ENCODE measurements at regions not wholly inside any gene's neighbourhood (a gene's known extent, or its start where the extent isn't known, plus 50 kb on each side); places are given as distances from the start of the nearest gene placed in this dataset.
"Not testable (repeated sequence)": the region's sequence is repeated elsewhere in the genome, so short reads cannot be mapped to it uniquely, and the experiment has no call there.

DNA sequence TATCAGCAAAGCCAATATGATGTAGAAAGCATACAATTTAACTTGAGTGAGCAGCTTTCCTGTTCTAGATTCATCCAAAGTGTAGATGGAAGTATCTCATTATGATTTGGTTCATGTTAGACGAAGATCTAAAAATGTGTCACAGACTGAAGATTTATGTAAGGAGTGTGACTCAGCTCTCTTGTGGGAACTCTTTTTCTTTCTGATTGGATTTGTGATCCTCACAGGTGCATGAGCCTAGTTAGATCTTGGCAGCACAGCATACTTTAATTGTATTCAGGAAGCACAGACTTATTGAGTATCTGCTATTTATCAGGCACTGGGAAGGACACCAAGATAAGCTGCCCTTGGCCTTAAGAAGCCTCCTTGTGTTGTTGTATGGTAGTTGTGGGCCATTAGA is 147.1 kb downstream of the C11orf91 start:
- DNase-seq, result no peak

DNA sequence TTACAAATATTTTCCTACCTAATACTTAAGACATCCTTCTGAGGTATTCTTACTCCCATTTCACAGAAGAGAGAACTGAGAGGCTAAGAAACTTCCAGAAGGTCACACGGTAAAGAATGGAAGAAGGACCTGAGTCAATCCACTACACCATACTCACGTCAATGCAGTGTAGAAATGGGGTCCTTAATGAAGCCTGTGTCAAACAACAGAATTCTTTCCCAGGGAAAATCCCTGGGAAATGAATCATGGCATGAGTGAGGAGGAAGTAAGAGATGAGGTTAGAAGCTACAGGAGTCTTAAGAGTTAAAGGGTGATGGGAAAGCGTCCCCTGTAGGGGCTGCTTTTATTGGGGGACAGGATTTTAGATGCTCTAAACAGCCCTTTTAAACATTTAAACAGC is 147.9 kb downstream of the C11orf91 start:
- DNase-seq, result no peak

DNA sequence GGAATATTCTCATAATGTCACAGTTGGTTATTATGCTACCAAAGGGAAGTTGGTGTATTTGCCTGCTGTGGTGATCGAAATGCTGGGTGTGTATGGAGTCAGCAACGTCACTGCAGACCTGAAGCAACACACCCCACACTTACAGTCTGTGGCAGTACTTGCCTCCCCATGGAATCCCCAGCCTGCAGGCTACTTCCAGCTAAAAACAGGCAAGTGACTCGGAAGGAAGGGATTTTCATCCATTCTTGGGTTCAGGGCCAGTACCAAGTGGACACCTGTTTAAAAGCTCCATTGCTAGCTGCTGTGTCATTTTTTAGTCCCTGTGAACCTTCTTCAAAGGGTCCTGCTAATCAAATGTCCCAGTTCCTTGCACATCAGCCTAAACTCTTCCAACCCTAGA is 149.6 kb downstream of the C11orf91 start:
- no peak for DNase-seq

DNA sequence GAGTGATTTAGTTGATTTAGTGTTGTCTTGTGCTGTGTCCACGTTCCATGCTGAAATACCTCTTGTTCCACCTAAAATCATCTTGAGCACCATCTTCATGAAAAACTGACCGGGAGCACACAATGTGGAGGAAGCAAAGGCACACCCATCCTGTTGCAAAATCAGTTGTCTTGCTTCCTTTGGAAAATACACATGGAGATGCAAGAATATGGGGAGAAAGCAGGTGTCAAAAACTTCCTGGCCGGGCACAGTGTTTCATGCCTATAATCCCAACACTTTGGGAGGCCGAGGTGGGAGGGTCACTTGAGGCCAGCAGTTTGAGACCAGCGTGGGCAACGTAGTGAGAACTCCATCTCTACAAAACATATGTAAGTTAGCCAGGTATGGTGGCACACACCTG is 151.1 kb downstream of the C11orf91 start:
- DNase-seq, result no peak

DNA sequence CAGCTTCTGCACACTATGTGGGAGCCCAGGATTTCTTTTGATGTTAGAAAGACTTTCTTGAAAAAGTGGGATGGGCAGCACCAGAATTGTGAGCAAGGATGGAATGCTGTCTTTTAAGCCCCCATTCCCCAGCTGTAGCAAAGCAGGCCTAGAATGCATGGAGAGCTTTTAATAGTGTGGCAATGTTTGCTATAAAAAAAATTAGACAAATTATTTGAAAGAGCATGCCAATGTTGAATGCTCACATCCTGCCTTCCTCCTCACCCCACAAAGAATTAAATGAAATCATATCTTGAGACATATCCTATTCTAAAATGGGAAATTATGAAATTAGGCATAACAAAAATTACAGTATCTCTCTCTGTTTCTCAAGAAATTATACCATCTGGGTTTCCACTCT is 154.7 kb downstream of the C11orf91 start:
- no peak for DNase-seq

DNA sequence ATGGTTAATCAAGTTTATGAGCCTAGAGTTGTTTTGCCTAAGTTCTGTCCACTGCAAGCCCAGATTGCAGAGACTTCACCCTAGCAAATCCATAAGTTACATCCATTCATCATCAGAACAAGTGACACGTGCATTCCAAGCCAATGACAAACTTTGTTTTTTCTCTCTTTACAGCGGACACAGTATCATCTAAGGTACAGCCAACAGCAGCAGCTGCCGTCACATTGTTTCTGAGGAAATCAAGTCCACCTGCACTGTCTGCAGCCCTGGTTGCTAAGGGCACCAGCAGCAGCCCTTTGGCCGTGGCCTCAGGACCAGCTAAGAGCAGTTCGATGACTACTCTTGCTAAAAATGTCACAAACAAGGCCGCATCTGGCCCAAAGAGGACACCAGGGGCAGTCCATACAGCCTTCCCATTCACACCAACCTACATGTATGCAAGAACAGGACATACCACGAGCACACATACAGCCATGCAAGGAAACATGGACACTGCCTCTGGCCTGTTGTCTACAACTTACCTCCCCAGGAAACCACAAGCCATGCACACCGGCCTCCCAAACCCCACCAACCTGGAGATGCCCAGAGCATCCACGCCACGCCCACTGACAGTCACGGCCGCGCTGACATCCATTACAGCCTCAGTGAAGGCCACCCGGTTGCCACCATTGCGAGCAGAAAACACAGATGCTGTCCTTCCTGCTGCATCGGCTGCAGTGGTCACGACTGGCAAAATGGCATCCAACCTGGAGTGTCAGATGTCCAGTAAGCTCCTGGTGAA is 155.8 kb downstream of the C11orf91 start:
- DNase-seq, result no peak

DNA sequence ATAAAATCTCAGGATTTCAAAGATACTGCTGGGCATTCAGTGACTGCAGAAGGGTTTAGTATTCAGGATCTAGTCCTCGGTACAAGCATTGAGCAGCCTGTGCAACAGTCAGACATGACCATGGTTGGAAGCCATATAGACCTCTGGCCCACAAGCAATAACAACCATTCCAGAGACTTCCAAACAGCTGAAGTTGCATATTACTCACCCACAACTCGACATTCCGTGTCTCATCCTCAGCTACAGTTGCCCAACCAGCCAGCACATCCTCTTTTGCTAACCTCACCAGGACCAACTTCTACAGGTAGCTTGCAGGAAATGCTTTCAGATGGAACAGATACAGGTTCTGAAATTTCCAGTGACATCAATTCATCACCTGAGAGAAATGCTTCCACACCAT is 156.8 kb downstream of the C11orf91 start:
- DNase-seq, result no peak

DNA sequence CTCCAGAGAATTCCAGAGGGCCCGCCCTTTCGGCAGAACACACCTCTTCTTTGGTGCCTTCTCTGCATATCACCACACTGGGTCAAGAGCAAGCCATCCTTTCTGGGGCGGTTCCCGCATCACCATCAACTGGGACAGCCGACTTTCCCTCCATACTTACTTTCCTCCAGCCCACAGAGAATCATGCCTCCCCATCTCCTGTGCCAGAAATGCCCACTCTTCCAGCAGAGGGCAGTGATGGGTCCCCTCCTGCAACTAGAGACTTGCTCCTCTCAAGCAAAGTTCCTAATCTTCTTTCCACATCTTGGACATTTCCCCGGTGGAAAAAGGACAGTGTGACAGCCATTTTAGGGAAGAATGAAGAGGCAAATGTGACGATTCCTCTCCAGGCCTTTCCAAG is 157.7 kb downstream of the C11orf91 start:
- DNase-seq, result no peak

DNA sequence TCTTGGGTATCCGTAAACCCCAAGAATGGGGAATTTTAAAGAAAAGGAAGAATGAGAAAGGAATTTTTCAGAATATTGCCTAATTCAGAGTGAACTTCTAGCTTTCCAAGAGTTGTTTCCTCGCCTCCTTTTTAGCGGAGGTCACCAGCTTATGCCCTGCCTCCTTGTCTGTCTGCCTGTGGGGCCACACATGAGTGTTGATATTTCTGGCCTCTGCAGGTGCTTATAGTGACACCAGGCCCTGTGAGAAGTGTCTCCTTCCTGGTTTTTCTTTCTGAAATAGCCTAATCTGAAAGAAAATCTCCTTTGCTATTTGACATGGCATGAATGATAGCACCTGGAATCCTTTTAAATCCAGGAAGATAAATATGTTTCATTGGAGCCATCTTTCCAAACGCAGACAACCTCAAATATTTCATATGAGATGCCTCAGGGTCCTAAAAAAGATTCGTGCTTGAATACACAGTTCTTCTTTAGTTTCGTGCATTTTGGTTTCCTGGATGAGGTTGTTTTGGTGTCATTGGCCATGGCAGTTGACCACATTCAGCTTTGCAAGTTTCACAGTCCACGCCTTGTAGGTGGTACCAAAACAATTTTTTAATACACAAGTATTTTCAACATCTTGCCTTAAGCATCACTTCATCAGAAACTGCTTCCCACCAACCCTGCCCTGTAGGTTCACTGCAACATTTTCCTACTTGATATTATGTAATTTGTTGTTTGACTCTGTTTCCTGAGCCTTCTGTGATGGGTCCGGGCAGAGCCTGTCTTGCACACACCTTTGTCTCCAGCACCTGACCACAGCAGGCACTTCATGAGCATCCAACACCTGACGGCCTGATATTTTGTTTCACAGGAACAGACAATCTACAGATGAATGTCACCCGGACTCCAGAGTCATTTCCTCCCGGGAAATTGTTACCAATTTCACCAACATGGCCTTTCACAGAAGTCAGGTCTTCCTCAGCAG is 159.4 kb downstream of the C11orf91 start:
- no peak for DNase-seq

DNA sequence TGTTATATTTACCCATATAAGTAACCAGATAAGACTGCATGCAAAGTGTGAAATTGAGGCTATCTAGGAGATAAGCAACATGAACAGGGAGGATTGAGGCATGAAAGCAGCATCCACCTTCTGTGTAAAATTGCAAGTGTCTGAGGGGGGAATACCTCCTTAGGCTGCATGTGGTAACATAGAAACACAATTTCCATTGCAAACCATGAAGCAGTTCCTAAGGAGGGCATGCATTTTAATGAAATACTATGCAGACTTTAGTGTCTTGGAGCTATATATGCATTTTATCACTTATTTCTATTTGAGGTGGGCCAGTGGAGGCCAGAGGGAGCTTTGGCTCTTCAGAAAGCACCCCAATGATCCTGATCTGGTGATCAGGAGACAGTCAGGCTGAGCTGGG is 160.2 kb downstream of the C11orf91 start:
- no peak for DNase-seq

DNA sequence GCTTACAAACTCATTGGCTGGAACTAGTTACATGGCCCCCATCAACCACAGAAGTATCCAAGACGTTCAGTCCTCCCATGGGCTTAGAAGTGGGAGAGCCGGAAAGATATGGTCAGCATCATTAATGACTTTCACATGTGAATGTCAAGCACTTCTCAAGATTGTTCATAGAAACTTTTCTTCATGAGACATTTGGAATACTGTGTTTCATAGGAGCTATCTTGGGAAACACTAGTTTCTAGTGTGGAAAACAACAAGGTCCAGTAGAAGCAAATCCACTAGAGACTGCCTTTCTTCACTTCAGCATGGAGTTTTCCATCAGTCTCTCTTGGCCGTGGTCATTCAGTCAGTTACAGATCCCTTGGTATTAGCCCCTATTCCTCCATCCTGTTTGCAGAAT is 160.9 kb downstream of the C11orf91 start:
- no peak for DNase-seq

DNA sequence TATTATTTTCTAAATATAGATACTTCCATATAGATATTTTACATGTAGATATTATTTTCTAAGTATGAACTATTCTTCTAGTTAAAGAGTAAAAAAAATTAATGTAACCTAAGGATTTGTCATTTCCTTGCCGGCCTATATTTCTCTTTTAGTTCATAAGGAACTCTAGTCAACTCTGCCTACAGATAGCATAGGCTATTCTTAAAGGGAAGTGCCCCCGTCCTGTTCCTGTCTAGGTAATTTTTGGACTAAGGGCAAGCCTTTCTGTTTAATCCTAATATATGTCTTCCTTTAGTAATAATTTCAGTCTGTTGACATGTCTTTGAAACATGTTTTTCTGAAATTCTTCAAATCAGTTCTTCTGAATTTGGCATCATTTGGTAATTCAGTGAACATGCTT is 161.9 kb downstream of the C11orf91 start:
- DNase-seq, result no peak

DNA sequence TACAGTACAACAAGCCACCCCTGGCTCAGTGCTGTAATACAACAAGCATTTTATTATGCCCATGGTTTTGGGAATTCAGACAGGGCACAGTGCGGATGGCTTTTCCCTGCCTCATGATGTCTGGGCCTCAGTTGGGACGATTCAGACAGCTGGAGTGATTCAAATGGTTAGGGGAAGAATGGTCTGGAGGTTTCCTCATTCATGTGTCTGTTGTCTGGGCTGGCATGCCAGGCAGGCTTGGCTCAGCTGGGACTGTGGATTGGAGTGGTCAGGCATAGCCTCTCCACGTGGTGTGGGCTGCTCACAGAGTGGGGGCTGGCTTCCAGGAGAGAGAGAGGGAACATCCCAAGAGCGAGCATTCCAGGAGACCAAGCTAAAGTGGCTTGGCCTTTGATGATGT is 164.4 kb downstream of the C11orf91 start:
- DNase-seq, result no peak

DNA sequence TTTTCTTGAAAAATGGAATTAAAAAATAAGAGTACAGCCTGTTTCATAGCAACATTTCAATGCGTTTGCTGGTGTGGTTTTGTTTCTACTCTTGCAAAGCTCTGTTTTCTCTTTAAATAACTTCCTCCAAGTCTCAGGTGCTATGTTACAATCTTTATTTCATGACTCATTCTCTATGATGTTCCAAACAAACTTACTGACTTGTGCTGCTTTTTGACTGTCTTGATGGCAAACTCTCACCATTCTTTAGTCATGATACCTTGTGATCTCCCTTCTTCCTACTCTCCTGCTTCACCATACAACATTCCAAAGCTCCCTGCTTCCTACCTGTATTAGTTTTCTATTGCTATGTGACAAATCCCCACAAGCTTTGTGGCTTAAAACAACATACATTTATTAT is 166.1 kb downstream of the C11orf91 start:
- DNase-seq, result no peak

DNA sequence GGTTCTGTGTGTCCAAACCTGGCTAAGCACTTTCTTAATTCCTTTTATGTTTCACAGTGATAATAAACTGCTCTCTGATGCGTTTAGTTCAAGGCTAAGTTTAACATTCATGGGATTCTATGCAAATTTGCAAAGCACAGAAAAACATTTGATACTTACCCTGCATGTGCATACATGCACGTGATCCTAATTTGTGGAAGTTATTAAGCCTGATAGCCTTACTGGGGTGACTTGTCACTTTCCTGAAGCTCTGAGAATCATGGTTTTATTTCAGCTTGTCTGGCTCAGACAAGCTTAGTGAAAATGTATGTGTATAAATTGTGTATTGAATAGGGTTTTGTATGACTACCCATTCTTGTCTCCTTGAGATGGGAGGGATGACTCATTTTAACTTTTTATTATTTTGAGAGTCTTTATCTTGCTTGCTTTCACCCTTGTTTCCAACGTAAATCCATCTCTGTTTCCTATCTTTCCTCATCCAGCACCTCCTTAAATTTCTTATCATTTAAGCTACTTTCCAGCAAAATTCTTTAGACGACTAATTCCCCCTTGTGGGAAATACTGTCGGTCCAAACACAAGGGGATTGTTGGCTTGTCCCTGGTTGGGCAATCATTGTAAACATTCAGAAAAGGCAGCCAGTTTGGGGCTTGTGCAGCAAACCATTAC is 167.1 kb downstream of the C11orf91 start:
- no peak for DNase-seq

DNA sequence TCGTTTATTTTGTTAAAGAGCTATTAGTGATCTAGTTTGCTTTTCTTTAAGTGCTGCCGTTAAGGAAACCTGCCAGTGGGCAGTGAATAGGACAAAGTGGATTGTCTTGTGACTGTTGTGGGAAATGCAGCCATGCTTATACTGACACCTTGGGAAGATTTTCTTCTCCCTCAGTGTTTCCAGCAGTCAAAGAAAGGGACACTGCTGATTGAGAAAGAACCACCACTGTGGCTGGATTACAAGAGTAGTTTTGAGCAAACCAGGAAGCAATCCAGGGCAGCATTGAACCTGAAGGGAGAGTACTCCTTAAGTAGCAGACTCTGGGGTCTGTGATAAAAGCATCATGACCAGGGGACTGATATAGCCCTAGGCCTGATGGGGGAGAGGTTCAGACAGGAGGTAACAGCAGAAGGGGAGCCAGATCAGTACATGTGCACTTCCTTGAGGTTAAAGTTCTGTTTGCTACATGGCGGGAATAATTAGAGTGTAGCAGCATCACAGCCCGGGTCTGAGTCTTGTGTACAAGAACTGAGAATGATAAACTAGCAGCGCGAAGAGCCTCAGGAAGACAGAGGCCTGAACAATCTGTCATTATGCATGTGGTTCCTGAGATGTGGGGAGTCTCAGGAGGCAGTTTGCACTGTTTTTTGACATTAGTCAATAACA is 167.8 kb downstream of the C11orf91 start:
- no peak for DNase-seq

DNA sequence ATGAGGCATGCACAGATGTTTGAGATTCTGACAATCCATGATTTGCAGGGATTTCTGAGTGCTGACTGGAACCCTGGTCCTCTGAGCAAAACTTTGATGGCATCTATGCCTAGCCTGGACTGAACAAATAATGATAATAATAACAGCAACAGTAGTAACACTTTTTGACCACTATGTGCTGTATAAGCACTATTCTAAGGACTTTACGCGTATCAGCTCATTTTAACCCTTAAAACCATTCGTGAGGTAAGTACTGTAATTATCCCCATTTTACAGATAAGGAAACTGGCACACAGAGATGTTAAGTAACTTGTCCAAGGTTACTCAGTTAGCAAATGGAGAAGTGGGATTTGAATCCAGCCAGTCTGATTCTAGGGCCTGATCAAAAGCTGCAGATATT is 168.4 kb downstream of the C11orf91 start:
- DNase-seq, result no peak

DNA sequence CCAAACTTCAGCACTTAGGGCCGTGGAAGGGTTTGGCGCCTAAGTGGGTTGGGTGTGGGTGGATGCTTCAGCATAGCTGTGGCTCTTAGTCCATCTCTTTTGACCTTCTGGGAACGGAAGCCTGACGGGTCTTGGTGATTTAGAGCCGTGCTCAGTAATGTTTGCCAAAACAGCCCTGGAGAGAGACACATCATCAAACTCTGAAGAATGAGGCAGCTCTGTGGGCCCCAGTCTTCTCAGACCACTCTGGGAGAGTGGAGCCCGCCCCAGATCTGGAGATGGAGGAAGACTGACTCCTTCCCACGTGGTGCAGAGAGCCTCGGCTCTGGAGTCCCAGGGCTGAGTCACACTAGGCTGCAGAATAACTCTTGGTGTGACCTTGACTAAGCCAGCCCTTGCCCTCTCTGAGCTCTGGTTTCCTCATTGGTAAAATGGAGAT is 168.9 kb downstream of the C11orf91 start:
- DNase-seq, result no peak

DNA sequence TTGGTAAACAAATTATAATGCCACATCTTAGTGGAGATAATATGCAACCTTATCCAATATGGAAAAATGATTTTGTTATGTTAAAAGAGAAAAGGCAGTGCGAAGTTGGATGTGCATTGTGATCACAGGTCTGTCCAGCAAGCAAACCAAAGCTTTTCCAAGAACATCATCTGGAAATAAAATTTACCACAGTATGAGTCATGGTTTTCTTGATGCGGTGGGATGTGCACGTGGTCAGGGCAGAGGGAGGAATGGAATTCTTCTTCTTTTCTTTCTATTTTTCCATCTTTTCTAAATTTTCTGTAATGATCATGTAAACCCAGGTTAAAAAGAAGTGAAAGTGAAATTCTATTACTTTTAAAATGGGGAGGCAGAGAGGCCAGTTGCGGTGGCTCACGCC is 169.8 kb downstream of the C11orf91 start:
- no peak for DNase-seq

DNA sequence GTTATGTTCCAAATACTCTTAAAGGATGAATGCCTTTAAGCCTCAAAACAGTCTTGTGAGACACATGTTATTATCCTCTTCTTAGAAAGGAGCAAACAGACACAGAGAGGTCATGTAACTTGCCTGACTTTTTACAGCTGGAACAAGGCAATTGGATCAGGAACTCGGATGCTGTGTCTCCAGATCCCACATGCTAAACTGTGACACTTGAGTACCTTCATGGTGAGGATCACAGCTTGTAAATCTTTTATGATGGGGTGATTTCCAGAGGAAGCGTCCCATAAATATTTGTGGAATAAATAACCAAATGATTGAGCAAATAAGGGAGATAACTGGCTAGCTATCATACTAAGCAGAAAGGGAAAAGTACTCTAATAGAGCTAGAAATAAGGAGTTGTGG is 171.2 kb downstream of the C11orf91 start:
- no peak for DNase-seq

DNA sequence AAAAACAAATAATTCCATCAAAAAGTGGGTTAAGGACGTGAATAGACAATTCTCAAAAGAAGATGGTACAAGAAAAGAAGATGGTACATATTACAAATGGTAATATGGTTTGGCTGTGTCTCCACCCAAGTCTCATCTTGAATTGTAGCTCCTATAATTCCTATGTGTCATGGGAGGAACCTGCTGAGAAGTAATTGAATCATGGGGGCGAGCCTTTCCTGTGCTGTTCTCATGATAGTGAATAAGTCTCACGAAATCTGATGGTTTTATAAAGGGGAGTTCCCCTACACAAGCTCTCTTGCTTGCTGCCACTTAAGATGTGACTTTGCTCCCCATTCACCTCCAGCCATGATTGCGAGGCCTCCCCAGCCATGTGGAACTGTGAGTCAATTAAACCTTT is 172.9 kb downstream of the C11orf91 start:
- not testable (repeated sequence) for DNase-seq

DNA sequence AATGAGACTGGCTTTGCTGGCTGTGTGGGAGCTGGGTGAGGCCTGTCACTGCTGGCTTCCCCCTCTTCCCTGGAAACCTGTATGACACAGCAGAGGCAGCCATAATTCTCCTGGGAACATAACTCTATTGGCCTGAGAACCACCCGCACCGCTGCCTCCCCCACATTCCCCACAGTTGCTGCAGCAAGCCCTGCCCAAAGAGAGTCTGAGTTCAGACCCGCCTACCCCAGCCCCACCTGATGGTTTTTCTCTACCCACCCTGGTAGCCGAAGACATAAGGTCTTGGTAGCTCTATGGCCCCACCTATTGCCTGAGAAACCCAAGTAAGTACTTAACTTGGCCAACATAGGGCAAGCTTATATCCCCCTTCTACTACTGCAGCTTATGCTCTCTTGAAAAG is 174.8 kb downstream of the C11orf91 start:
- DNase-seq, result no peak

DNA sequence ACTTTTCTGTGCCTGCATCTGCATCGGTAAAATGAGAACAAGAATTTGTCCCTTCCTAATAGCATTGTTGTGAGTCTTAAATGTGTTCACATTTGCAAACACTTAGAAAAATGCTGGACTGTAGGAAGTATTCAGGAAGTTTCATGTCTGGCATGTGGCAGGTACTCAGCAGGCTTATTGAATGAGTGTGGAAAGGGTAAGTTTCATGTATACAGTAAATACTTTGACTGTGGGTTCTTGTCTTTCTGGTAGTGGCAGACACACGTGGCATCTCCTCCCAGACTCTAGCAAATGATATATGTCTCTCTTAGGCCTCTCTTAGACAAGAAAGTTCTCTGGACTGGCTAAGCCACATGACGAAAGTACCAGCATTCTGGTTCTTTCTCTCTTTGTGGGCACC is 179.2 kb downstream of the C11orf91 start:
- DNase-seq, result no peak
